NCI-H748 (cell line): ENCODE measurements at regions not wholly inside any gene's neighbourhood (a gene's known extent, or its start where the extent isn't known, plus 50 kb on each side); places are given as distances from the start of the nearest gene placed in this dataset.

Source experiments
- DNase-seq: peaks from one replicate; lab custom pipeline; 2025; ENCODE audit not compliant: unreplicated experiment; lab: John Stamatoyannopoulos, UW

DNA sequence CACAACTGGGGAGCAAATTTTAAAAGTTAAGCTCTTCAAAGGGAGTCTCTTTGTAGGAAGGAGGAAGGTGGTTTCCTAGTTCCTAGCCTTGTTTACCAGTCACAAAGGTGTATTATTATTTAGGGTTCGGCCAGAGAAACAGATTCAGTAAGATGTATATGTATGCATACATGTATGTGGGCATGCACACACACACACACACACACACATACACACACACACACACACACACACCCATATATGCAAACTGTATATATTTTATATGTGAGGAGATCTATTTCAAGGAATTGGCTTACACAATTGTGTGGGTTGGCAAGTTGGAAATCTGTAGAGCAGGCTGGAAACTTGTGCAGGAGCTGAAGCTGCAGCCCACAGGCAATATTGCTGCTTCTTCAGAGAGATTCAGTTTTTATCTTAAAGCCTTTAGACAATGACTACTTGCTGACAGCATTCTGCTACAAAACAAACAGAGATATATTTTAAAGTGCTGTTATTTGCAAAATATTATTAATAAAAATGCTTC, 75.3 kb upstream of the DNAH5 start:
- no peak for DNase-seq

- no peak for DNase-seq
Observed at GRCh38 chr5:14017904-14018303, 73.4 kb upstream of the DNAH5 start.

DNA sequence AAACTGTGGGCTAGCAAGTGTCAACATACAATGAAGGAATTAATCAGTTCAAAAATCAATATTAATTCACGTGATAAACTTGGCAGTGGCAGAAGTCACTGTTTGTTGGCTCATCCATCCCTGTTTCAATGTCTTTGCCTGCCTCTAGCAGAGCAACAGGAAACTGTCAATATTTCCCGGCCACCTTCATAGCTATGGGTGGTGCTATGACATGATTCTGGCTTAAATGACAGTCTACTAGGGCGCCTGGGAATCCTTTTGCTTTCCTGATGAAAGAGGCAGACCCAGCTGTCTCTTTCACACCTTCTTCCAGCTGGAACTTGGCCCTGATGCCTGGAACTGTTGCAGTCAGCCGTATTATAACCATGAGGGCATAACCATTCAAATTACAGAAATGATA, 72.1 kb upstream of the DNAH5 start:
- peak; percentile 45 for DNase-seq

- DNase-seq = peak; percentile 100
Observed at GRCh38 chr5:14011089-14012020, 66.9 kb upstream of the DNAH5 start.

- DNase-seq = peak; percentile 89
Observed at GRCh38 chr5:14009575-14009974, 65.1 kb upstream of the DNAH5 start.

DNA sequence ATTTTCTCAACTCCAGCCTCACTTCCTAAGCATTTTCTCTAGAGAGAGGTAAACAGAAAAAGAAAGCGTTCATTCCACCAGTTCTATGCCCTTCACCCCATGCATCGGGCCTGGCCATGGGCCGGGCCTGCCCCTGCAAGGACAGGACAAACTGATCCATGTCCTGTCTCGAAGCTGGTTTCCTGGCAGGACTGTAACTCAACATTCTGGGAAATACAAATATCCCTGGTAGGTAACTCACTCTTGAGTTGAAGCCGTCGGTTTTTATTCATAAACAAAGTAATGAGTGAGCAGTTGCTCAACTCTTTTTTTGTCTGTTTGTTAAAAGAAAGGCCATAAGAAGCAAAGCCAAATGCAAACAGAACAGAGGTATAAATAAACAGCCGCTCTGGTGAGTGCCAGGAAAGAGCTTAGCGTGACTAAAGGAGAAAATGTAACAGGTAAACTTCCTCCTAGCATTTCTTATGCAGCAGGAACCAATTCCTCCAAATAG, 64.4 kb upstream of the DNAH5 start:
- peak; percentile 64 for DNase-seq

DNA sequence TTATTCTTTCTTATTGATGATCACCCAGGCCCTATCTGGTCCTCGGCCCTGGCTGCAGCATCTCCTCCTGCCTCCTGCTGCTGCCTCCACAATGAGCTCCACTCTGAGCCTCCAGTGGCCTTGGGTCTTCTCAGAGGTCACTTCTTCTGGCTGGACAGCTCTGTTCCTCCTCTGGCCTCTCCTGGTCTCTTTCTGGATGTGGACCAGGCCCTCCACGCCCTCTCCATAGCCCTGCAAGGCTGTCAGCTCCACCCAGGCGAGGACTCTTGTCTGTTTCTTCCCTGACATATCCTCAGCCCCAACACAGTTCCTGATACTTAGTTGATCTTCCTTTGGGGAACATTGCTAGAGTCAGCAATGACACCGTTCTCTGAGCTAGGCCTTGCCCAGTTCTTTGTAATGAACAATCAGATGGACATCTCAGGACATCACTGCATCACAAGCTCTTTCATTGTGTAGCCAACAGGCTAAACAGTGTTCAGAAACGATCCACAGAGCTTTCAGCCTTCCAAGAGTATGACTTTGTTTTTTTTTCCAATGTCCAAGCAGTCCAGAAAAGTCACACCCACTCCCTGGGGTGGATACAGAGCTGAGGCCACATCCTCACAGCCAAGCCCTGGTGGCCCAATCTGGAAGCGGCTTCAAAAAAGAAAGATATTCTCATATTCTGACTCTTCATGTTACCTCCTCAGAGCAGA, 62.5 kb upstream of the DNAH5 start:
- no peak for DNase-seq

DNA sequence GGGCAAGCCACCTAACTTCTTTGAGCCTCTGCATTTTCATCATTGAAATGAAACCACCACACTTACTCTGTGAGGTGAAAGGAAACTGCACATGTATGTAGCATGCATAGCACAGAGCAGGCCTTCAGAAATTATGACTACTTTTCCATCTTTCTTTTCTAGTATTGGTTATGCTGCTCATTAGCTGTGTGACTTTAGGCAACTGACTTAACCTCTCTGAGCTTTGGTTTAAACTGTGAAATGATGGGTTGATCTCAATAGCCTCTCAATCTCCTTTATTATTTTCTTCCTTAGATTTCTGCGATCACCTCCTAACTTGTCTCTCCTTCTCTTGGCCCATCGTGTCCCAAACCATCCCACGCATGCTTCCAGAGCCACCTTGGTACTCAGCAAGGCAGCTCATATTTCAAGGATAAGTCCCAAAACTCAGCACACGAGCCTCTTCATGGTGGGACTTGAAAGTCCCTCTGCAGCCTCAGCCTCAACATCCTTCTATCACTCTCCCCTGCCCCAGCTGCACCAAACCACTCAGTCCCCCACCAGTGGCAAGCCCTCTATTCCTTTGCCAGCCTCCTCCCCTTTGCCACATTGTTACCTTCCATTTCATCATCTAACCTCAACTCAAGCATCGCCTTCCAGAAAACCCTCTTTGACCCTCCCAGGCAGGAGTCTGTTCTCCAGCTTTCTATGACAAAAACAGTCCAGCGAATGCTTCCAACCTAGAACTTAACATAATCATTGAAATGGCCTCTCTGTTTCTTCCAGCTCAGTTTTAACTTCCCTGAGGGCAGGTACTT, 60.3 kb upstream of the DNAH5 start:
- no peak for DNase-seq

- no peak for DNase-seq
Observed at GRCh38 chr5:14003936-14004335, 59.4 kb upstream of the DNAH5 start.

DNA sequence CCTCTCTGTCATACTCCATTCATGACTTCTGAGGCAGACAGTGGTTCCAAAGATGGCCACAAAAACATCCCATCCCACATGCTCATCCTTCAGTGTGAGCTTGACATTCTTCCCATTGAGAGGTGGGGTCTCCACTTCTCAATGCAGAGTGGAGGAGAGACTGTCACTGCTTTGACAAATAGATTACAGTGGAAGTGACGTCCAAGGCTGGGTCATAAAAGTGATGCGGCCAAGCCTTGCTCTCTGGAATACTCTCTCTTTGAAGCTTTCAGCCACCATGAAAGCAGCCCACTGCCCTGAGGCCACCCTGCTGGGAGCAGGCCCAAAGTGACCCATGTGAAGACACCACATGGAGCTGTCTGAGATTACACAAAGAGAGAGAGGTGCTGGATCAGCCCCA, 59.0 kb upstream of the DNAH5 start:
- no peak for DNase-seq

DNA sequence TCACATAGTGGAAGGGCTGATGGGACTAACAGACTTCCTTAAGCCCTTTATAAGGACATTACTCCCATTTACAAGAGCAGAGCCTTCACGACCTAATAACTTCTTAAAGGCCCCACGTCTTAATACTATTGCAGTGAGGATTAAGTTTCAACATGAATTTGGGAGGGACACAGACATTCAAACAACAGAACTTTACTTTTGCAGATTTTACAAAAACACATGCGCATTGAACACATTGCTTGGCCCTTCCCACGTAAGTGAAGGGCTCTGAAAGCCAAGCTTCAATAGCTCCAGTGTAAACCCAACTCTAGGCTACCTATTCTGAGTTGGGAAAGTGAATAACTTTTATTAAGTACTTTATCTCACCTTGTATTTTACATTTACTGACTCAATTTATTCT, 53.8 kb upstream of the DNAH5 start:
- DNase-seq = no peak

DNA sequence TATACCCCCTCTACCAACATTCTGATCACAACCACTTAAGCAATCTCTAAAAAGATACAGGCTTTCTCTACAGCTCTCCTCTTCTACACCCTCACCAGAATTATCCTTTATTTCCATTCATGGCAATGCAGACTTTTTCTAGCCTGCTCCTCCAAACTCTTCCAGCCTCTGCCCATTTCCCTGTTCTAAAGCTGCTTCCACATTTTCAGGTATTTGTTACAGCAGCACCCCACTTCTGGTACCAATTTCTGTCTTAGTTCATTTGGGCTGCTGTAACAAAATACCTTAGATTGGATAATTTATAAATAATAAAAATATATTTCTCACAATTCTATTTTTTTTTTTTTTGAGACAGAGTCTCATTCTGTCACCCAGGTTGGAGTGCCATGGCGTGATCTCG, 53.0 kb upstream of the DNAH5 start:
- DNase-seq = no peak

DNA sequence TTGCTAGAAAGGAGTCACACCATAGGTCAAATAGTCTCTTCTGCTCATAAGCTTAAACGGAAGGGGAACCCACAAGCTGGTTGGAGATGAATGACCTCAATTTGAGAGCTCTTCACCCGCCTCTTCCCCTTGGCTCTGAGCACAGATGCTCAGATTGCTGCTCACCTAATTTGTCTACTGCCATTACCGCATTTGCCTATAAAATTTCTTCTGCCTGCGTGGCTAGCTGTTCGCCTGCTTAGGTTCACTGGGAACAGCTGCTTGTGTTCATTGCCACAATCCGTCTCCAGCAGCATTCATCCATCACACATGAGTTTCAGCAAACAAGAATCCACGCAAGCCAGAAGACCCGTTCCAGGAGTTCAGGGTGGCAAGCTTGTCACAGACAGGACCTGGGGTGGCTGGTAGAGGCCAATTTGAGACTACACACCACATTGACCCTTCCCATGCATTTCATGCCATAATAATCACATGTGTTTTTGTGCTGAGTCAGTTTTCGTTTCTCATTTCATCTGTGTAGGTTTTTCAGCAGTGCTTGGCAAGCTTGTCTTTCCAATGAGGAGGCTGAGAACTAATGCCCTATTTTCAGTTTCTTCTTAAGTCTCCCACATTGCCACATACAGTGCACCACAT, 50.2 kb upstream of the DNAH5 start:
- DNase-seq = no peak
